K562 (cell line): ENCODE measurements at regions not wholly inside any gene's neighbourhood (a gene's known extent, or its start where the extent isn't known, plus 50 kb on each side); places are given as distances from the start of the nearest gene placed in this dataset.

Source experiments
- ATAC-seq: fragments of 200-7000 bp; cut with Tn5 transposase; 3 replicates; pipeline ENCODE4 v1.9.1; 2020; ENCODE audit warnings: moderate library complexity
- BruUV-seq: library from RNA; stranded (reverse); fragments of 400-500 nt; replicated peaks from 2 replicates; lab custom pipeline; 2021; lab: Mats Ljungman, UMichigan
- CTCF ChIA-PET: fragments of 300-600 bp; formaldehyde crosslinking; extraction: SDS; loops from one replicate; lab custom pipeline; 2021; ENCODE audit warnings: low intra/inter-chr PET ratio; lab: Yijun Ruan, JAX
- POLR2A ChIA-PET: fragments of 300-600, 350-650 bp; sonication (Branson Sonifier 250); formaldehyde crosslinking; extraction: SDS; loops from one replicate; lab custom pipeline; 2021; ENCODE audit warnings: antibody characterized with exemption, inconsistent platforms; lab: Yijun Ruan, JAX
- DNase-seq, 4 experiments: peaks; one replicate each; pipeline versions ENCODE4 v3.0.0 to v3.0.0-alpha.2; 2011 to 2018; ENCODE audit warnings: low spot score in 3 of 4, mixed read lengths in 3 of 4; ENCODE audit errors: extremely low read depth in 1 of 4
- FAIRE-seq: peaks from 2 replicates; lab custom pipeline; 2011; peaks lifted over from hg19 to GRCh38; lab: Jason Lieb, UNC
- H2AFZ ChIP-seq: 2 replicates; pipeline ENCODE4 v1.6.0; 2011; ENCODE audit warnings: low read depth, low read length, control low read depth, inconsistent platforms
- H3K27ac ChIP-seq: fragments of 200-600 bp; 3 replicates; pipeline ENCODE4 v1.8.0; 2011; ENCODE audit warnings: low read depth, mild to moderate bottlenecking, control low read depth, inconsistent platforms, low read length, moderate library complexity, mixed read lengths; ENCODE audit errors: extremely low read depth
- H3K27me3 ChIP-seq, 2 experiments: fragments of 300-600 bp in 1 of 2; 2 replicates in 1 of 2; 3 replicates in 1 of 2; pipeline versions ENCODE4 v1.6.0 to v1.8.0; 2011; ENCODE audit warnings: inconsistent platforms in 2 of 2, low read length in 2 of 2, mild to moderate bottlenecking in 1 of 2, mixed read lengths in 1 of 2, moderate library complexity in 1 of 2; ENCODE audit not compliant: control insufficient read depth in 2 of 2, insufficient read depth in 2 of 2
- H3K36me3 ChIP-seq: fragments of 300-600 bp; 3 replicates; pipeline ENCODE4 v1.8.0; 2011; ENCODE audit warnings: mild to moderate bottlenecking, low read length, inconsistent platforms; ENCODE audit not compliant: control insufficient read depth, insufficient read depth
- H3K4me1 ChIP-seq, 2 experiments: fragments of 200-600 bp in 1 of 2; replicated peaks in 1 of 2; 2 replicates in 1 of 2; 3 replicates in 1 of 2; pipeline versions ENCODE4 v1.5.1 to v1.8.0; 2011; ENCODE audit warnings: inconsistent platforms in 2 of 2, low read length in 2 of 2, mild to moderate bottlenecking in 1 of 2, mixed read lengths in 1 of 2, moderate library complexity in 1 of 2; ENCODE audit not compliant: control insufficient read depth in 2 of 2, insufficient read depth in 2 of 2
- H3K4me2 ChIP-seq: 2 replicates; pipeline ENCODE4 v1.6.1; 2011; ENCODE audit warnings: low read length, control low read depth, inconsistent platforms, mixed read lengths; ENCODE audit not compliant: insufficient read depth
- H3K4me3 ChIP-seq: fragments of 200-600 bp; sonication (generic), shearing (Covaris generic); 2 replicates; pipeline ENCODE4 v1.5.1; 2016; ENCODE audit warnings: control low read depth, inconsistent platforms
- H3K79me2 ChIP-seq: fragments of 200-600 bp; 3 replicates; pipeline ENCODE4 v1.8.0; 2011; ENCODE audit warnings: low read length, inconsistent platforms; ENCODE audit not compliant: control insufficient read depth, insufficient read depth
- H3K9ac ChIP-seq, 2 experiments: 2 replicates each; pipeline versions ENCODE4 v1.6.0 to v1.6.1; 2011; ENCODE audit warnings: low read depth in 2 of 2, low read length in 2 of 2, control low read depth in 1 of 2, inconsistent platforms in 1 of 2, mild to moderate bottlenecking in 1 of 2, mixed read lengths in 1 of 2; ENCODE audit not compliant: insufficient read depth in 1 of 2
- H3K9me1 ChIP-seq: one replicate; pipeline ENCODE4 v1.6.0; 2011; ENCODE audit warnings: inconsistent platforms, mild to moderate bottlenecking, low read length, moderate library complexity; ENCODE audit not compliant: control insufficient read depth, insufficient read depth
- H3K9me3 ChIP-seq: replicated peaks from 2 replicates; pipeline ENCODE4 v1.5.1; 2011; ENCODE audit warnings: low read depth, low read length, inconsistent platforms; ENCODE audit not compliant: control insufficient read depth, insufficient read depth
- H4K20me1 ChIP-seq: replicated peaks from 2 replicates; pipeline ENCODE4 v1.6.1; 2011; ENCODE audit warnings: low read length, inconsistent platforms, mixed read lengths; ENCODE audit not compliant: control insufficient read depth, insufficient read depth
- CC2D1A ChIP-seq: fragments of 450-650 bp; IDR thresholded peaks from 2 replicates; pipeline ENCODE4 v1.6.1; 2017; ENCODE audit warnings: mild to moderate bottlenecking
- CREB3L1 ChIP-seq: fragments of 450-650 bp; IDR thresholded peaks from 2 replicates; pipeline ENCODE4 v1.6.1; 2014; ENCODE audit warnings: low read depth, mild to moderate bottlenecking, moderate library complexity, borderline replicate concordance
- ELK3 ChIP-seq: fragments of 450-650 bp; formaldehyde crosslinking; IDR thresholded peaks from 2 replicates; pipeline ENCODE4 v1.4.0; 2020; ENCODE audit warnings: mild to moderate bottlenecking
- FOXO4 ChIP-seq: fragments of 450-650 bp; formaldehyde crosslinking; IDR thresholded peaks from 2 replicates; pipeline ENCODE4 v1.4.0; 2020; ENCODE audit warnings: mild to moderate bottlenecking, moderate library complexity
- KDM1A ChIP-seq, 2 experiments: fragments of 450-650 bp; IDR thresholded peaks; 2 replicates each; pipeline ENCODE4 v1.6.1; 2016; ENCODE audit warnings: mild to moderate bottlenecking in 2 of 2
- MYNN ChIP-seq, 2 experiments: sonication (generic); formaldehyde crosslinking in 1 of 2; IDR thresholded peaks; 2 replicates each; pipeline versions ENCODE4 v1.5.0 to v1.6.1; 2016 to 2020; ENCODE audit warnings: antibody characterized with exemption in 1 of 2, missing genetic modification reagents in 1 of 2
- NFRKB ChIP-seq: fragments of 450-650 bp; IDR thresholded peaks from 2 replicates; pipeline ENCODE4 v1.6.1; 2016; ENCODE audit warnings: low read depth
- NR1H2 ChIP-seq: sonication (generic); formaldehyde crosslinking; IDR thresholded peaks from 2 replicates; pipeline ENCODE4 v1.4.0; 2020; ENCODE audit warnings: mild to moderate bottlenecking, missing genetic modification reagents
- PCBP1 ChIP-seq: fragments of 200-400 bp; formaldehyde crosslinking; IDR thresholded peaks from 2 replicates; pipeline ENCODE4 v1.6.1; 2018; ENCODE audit warnings: mild to moderate bottlenecking, low read depth, low read length; ENCODE audit not compliant: poor library complexity, severe bottlenecking
- POLR2AphosphoS2 ChIP-seq: IDR thresholded peaks from 2 replicates; pipeline ENCODE4 v1.6.1; 2012; ENCODE audit warnings: low read length, improper control_type of control experiment
- TAF7 ChIP-seq: fragments of 450-650 bp; IDR thresholded peaks from 2 replicates; pipeline ENCODE4 v1.6.1; 2016; ENCODE audit warnings: missing genetic modification characterization, missing compliant biosample characterization
- TBL1XR1 ChIP-seq, 2 experiments: IDR thresholded peaks; 2 replicates each; pipeline ENCODE4 v1.6.1; 2012; ENCODE audit warnings: improper control_type of control experiment in 2 of 2, low read length in 2 of 2, mild to moderate bottlenecking in 1 of 2
- ZBTB8A ChIP-seq: fragments of 450-650 bp; IDR thresholded peaks from 2 replicates; pipeline ENCODE4 v1.6.1; 2018; ENCODE audit warnings: mild to moderate bottlenecking, moderate library complexity; ENCODE audit not compliant: partially characterized antibody
- ZFP91 ChIP-seq: sonication (generic); formaldehyde crosslinking; IDR thresholded peaks from 2 replicates; pipeline ENCODE4 v1.8.0; 2022; ENCODE audit warnings: mild to moderate bottlenecking, missing genetic modification reagents
- ZNF133 ChIP-seq: fragments of 250-450 bp; sonication (Bioruptor Pico); IDR thresholded peaks from 2 replicates; pipeline ENCODE4 v1.4.0; 2020; ENCODE audit warnings: mild to moderate bottlenecking
- ZNF224 ChIP-seq: sonication (generic); formaldehyde crosslinking; IDR thresholded peaks from 2 replicates; pipeline ENCODE4 v1.8.0; 2022; ENCODE audit warnings: mild to moderate bottlenecking, missing genetic modification reagents
- ZNF511 ChIP-seq: sonication (generic); formaldehyde crosslinking; IDR thresholded peaks from 2 replicates; pipeline ENCODE4 v1.8.0; 2022; ENCODE audit warnings: mild to moderate bottlenecking, missing genetic modification reagents
- ZNF764 ChIP-seq: fragments of 250-450 bp; sonication (Bioruptor Pico); IDR thresholded peaks from 2 replicates; pipeline ENCODE4 v1.4.0; 2020; ENCODE audit warnings: low read depth, mild to moderate bottlenecking, moderate library complexity
- whole genome bisulfite sequencing: fragments of 100-300 bp; shearing (Covaris generic); methylation state at CpG from one replicate; pipeline ENCODE4 v1.1.6; 2016; ENCODE audit warnings: low coverage, mixed read lengths; ENCODE audit not compliant: insufficient coverage; ENCODE audit errors: missing lambda C conversion rate; 5-methylcytosine and 5-hydroxymethylcytosine counted together
- in situ Hi-C: fragments of 300-500 bp; cut with MboI; formaldehyde crosslinking; loops from 4 replicates; pipeline ENCODE4 v1.15.0; 2018; ENCODE audit warnings: inconsistent platforms, mixed read lengths
- intact Hi-C: fragments of 100-400 bp; cut with micrococcal nuclease; formaldehyde crosslinking; loops from 2 replicates; pipeline ENCODE4 v1.14.2; 2022

- no peak for DNase-seq
- Histone ChIP-seq H3K4me3 (no peak overlapping the region), H3K36me3 (no peaks in the 10 kb centered on the region), H3K4me2 (no peak overlapping the region)
- POLR2A ChIA-PET: no interaction called here
- no peak for TF ChIP-seq PCBP1
- TF ChIP-seq ZNF764 (CRISPR knock-in tag): no peak
- TF ChIP-seq TBL1XR1 (IDR thresholded peaks at IDR 0.05; ENCODE audit: low read length in 2 of 2): no peak
- no peak for TF ChIP-seq CREB3L1
- TF ChIP-seq POLR2AphosphoS2: no peak
- TF ChIP-seq TAF7: no peak
- no peak for TF ChIP-seq ZFP91 (CRISPR knock-in tag)
- TF ChIP-seq MYNN (IDR thresholded peaks at IDR 0.05): no peak
- no peak for TF ChIP-seq MYNN (CRISPR knock-in tag; IDR thresholded peaks at IDR 0.05)
- TF ChIP-seq NFRKB: no peak
- TF ChIP-seq ELK3 (CRISPR knock-in tag): no peak
- no peak for TF ChIP-seq CC2D1A
- TF ChIP-seq ZBTB8A: no peak
- TF ChIP-seq ZNF133: no peak
- TF ChIP-seq ZNF224 (CRISPR knock-in tag): no peak
- TF ChIP-seq NR1H2 (CRISPR knock-in tag): no peak
- TF ChIP-seq KDM1A (IDR thresholded peaks at IDR 0.05): no peak
- TF ChIP-seq ZNF511 (CRISPR knock-in tag): no peak
- TF ChIP-seq FOXO4: no peak
- TF ChIP-seq, all 486 proteins: peak for 0
- intact Hi-C loops (no loop called here), in situ Hi-C loops (no loop called here)
- BruUV-seq: no TSS peak
- Histone ChIP-seq H3K9ac (no peak overlapping the region), H3K9me3 (no peaks in the 10 kb centered on the region), H3K27me3 (peaks cover 0 to 47% of the 10 kb centered on the region in 2 experiments; a peak in 2 of 5 replicates), H3K4me1 (no peaks in the 10 kb centered on the region), H2AFZ (no peak overlapping the region), H3K9me1 (no peaks in the 10 kb centered on the region), H4K20me1 (no peaks in the 10 kb centered on the region; the same call in 1 of the 2 replicates), H3K27ac (no peak overlapping the region), H3K79me2 (no peaks in the 10 kb centered on the region)
- 0% methylated on average over 3 of the region's 3 CpGs for WGBS
- FAIRE-seq: no peak
- CTCF ChIA-PET: no interaction called here
- no peak for ATAC-seq
Measured at GRCh38 chr15:73813589-73813988, 59.8 kb upstream of the TBC1D21 start.
